ENCODE measurements at regions not wholly inside any gene's neighbourhood (a gene's known extent, or its start where the extent isn't known, plus 50 kb on each side); places are given as distances from the start of the nearest gene placed in this dataset.
A peak's percentile ranks its signal among the peaks of the same experiment; 100 is the strongest.
"Not testable (repeated sequence)": the region's sequence is repeated elsewhere in the genome, so short reads cannot be mapped to it uniquely, and the experiment has no call there.

DNA sequence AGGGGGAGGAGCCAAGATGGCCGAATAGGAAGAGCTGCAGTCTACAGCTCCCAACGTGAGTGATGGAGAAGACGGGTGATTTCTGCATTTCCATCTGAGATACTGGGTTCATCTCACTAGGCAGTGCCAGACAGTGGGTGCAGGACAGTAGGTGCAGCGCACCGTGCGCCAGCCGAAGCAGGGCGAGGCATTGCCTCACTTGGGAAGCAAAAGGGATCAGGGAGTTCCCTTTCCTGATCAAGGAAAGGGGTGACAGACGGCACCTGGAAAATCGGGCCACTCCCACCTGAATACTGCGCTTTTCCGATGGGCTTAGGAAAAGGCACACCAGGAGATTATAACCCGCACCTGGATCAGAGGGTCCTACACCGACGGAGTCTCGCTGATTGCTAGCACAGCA lies 121.1 kb upstream of the SESTD1 start:
- not testable (repeated sequence) for DNase-seq

- no peak for DNase-seq
Measured at GRCh38 chr2:179383975-179384374, 119.3 kb upstream of the SESTD1 start.

DNA sequence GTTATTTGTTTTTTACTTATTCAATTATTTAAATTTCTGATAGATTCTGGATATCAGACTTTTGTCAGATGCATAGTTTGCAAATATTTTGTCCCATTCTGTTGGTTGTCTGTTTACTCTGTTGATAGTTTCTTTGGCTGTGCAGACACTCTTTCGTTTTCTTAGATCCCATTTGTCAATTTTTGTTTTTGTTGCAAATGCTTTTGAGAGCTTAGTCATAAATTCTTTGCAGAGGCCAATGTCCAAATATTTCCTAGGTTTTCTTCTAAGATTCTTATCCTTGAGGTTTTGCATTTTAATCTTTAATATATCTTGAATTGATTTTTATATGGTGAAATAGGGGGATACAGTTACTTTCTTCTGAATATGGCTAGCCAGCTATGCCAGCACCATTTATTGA lies 112.7 kb upstream of the SESTD1 start:
- no peak for DNase-seq

- no peak for DNase-seq
Measured at GRCh38 chr2:179376881-179377280, 112.2 kb upstream of the SESTD1 start.

DNA sequence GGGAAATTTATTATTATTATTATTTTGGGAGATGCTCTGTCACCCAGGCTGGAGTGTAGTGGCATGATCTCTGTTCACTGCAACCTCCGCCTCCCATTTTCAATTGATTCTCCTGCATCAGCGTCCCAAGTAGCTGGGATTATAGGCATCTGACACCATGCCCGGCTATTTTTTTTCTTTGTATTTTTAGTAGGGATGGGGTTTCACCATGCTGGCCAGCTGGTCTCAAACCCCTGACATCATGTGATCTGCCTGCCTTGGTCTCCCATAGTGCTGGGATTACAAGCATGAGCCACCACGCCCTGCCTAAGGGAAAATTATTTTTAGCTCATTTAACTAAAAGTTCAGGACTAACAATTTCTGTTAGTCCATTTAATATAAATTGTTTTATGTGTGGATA lies 109.2 kb upstream of the SESTD1 start:
- no peak for DNase-seq

GRCh38 chr2:179365561-179365960 lies 100.9 kb upstream of the SESTD1 start:
- DNase-seq: not testable (repeated sequence)

DNA sequence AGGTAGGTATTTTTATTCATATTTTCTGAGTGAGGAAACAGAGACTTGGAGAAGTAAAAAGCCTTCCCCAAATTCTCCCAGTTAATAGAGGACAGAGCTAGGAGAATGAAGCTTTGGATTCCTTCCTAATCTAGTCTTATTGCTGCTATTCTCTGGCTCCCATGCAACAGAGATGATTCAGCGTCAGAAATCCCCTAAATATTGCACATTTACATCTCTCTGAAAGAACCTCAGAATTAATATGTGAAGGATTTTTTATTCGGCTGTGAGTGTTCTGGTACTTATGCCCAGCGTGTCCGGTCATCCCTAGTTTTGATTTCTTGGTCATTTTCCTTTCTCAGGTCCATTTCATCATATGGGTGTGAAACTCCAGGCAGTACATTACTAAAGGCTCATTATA lies 91.2 kb upstream of the SESTD1 start:
- DNase-seq: peak in 1 of 2 donors; percentile 10

- DNase-seq: no peak
Measured at GRCh38 chr2:179354739-179355537, 90.3 kb upstream of the SESTD1 start.

DNA sequence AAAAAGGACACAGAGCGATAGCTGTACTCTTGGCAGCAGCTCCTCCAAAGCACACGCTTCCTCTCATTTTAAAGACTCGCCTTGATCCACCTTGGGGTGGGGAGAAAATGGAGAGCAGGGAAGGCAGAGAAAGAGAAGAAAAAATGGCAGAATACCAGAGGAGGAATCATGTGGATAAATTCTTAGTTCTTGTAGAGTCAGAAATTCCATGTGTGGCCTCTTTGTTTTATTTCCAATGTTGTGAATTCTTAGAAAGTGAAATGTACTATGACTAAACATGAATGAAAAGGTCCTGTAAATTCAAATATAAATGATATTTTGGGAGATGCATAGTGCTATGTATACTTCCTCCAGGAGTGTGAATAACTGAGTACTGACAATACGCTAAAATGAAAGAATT lies 89.7 kb upstream of the SESTD1 start:
- DNase-seq: no peak

DNA sequence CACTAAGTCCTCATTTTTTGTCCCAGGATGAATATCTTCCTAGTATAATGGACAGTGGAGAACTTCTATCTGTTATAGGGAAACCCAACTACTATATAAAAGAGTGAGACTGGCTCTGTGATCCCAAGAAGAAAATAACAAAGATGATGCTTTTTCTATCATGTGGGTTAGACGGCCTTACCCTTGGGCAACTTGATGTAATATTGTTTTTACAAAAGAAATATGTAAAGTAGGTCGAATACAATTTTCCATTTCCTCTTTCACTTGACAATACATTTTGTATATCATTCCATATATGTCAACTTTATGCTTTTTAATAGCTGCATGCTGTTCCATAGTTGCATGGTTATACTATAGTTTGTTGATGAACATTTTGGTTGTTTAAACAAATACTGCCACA lies 87.5 kb upstream of the SESTD1 start:
- peak; percentile 17 for DNase-seq

GRCh38 chr2:179351057-179351456 lies 86.4 kb upstream of the SESTD1 start:
- DNase-seq: no peak

DNA sequence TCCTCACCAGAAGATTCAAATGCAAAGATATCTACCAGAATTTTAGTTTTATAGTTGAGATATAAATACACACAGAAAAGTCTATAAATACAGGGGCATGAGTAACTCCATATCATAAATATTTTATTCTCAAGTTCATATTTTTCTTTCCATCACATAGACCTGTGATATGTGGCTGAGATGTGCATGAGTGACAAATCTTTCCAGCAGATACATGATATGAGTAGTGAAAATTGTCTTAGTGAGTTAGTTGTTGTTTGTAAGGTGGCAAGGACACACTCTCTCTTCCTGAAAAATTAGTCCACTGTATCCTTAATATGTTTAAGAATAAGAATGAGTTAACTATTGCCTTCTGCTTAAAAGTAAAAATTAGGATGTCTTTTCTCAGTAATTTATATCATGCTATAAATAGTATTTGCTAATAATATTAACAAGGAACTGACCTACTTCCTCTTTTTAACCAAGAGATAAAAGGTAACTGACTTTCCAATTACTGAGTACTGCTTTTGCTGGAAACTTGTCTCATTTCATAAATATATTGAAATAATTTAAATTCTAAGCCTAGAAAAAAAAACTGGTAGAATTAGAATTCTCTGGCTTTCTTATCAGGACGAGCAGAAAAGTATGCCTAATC lies 85.2 kb upstream of the SESTD1 start:
- DNase-seq: no peak

DNA sequence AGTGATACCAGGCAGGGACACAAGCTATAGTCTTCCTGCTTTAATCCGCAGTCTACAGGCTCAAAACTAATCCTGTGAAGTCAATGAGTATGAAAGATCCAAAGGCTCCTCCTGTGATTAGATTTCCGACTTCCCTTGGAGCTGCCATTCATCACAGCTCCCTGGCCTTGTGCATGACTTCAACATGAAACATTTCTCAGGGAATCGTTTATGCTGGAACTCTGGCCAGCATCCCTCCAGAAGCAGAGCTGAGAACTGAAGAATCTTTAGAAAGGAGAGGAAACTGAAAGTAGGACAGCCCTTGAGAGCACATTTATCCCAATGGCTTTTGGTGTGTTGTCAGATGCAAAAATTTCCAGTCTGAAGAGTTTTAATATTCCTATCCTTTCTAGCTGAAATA lies 84.3 kb upstream of the SESTD1 start:
- DNase-seq: no peak

DNA sequence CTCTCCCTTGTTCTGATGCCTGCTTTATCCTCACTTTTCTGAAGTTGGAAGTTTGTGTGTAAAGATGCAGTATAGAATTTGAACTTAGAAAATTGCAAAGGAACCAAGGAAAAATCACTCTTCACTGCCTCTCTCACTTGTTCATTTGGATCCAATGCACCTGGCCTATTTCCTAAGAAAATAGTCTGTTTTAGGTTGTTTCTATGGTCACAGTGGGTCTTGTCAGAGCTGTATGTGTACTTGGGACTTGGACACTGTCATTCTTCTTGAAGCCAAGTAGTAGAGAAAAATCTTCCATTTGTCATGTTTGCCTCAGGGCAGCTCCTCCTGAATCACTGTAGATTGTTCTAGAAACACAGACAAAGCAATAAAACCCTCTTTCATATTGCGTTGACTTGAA lies 80.3 kb upstream of the SESTD1 start:
- DNase-seq: no peak

- DNase-seq: no peak
Measured at GRCh38 chr2:179344280-179344964, 79.8 kb upstream of the SESTD1 start.

DNA sequence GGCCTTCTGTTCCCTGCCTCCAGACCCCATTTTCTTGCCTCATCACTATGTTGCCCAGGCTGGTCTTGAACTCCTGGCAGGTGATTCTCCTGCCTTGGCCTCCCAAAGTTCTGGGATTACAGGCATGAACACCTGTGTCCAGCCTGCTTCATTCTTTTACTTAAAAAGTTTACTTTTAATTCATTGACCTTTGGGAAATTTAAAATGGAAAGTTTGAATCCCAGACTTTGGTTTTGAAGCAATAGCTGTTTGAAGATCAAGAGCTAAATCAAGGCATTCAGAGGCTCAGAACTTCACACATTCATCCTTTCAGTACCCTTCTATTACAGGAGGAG lies 79.3 kb upstream of the SESTD1 start:
- no peak for DNase-seq

- no peak for DNase-seq
Measured at GRCh38 chr2:179341152-179341866, 76.7 kb upstream of the SESTD1 start.

- DNase-seq: peak; percentile 35 to 64
Measured at GRCh38 chr2:179340678-179341077, 76.0 kb upstream of the SESTD1 start.

- no peak for DNase-seq
Measured at GRCh38 chr2:179338681-179339080, 74.0 kb upstream of the SESTD1 start.

- DNase-seq: no peak
Measured at GRCh38 chr2:179336782-179337534, 72.3 kb upstream of the SESTD1 start.

DNA sequence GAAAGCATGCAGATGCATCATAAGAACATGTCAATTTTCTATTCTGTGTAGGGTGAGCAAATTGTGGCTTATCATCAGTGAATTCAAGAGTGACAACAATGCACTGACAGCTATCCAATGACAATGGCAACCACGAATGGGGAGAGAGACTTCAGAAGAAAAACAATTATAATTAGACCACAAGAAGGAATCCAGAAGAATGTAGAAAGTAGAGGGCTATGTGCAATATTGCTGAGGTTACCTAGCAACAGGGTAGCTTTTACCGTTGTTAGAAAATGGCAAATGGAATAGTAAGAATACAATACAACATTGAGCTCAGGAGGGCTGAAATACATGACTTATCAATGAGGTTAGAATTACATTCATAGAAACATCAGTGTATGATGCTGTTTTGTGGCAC lies 71.1 kb upstream of the SESTD1 start:
- DNase-seq: no peak

DNA sequence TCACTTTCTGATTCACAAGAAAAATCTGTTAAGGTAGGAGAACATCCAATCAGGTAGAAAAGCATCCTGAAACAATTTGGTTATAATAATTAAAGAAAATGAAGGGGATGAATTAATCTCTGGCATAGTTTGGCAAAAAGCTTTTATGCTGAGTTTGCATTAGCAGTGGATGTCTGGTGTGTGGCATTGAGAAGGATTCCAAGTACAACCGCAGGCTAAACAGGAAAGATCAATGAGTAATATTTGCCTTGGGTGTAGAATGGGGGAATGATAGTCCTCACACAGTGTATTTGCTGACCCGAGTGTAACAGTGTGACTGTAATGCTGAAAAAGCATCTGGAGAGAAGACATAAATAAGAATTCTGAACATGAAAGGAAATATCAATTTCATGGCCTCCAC lies 68.3 kb upstream of the SESTD1 start:
- DNase-seq: no peak

DNA sequence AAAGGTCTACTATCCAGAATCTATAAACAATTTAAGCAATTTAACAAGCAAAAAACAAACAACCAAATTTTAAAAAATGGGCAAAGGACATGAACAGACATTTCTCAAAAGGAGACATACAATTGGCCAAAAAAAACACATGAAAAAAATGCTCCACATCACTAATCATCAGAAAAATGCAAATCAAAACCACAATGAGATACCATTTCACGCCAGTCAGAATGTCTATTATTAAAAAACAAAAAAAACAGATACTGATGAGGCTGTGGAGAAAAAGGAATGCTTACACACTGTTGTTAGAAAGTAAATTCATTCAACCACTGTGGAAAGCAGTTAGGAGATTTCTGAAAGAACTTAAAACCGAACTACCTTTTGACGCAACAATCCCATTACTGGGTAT lies 66.4 kb upstream of the SESTD1 start:
- no peak for DNase-seq
